ENCODE measurements at regions not wholly inside any gene's neighbourhood (a gene's known extent, or its start where the extent isn't known, plus 50 kb on each side); places are given as distances from the start of the nearest gene placed in this dataset.

DNA sequence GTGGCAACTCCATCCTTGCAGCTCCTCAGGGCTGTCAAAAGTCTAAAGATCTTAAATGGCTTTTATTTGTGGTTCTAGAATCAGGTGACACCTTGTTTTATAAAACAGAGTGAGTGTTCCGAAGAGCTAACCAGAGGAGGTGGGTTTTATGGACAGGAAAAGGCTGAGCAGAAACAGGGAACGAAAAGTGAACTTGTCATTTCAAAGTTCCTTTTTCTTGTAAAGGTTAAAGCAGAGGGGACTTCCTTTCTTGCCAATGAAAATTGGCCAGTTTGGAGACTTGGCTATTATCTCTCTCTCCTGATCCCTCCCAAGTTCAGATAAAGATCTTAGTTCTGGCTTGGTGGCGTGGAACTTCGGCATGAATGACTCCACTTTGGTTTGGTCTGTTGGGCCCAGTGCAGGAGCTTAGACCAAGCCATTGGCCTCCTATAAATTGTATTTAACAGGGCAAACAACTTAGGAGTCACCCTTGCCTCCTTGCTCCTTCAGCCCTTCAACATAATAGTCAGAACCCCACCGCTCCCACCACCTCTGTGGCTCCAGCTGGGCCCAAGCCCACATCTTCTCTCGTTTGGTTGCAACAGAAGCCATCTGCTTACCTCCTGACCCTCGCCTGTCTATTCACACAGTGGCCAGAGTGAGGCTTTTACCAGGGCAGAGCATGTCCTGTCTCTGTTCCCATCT lies 102.4 kb upstream of the THY1 start:
- ChIA-PET CTCF (no interaction called here), POLR2A (no interaction called here)

DNA sequence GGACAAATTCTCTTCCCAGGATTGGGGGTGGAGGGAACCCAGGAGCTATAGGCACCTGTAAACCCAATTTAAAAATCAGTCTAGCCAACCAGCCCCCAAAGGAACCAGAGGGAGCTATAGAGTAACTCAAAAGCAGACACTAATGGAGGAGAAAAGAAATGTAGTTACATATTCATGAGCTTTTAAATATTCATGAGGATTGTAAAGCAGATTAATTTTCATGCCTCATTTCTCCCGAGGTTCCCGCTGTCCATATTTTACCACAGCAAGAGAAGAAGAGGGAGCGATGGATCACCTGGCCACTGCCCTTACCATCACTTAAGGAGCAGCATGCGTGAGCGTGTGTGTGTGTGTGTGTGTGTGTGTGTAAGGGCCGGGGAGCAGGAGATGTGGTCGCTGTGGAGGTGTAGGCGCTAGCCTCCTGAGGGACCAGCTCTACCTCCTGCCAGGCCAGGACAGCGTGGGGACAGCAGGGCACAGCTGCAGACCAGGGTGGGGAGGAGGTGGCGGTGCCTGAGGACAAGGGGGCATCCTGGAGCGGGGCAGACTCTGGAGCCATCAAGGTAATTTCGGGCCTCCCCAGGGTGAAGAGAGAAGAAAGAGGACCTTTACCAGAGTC lies 100.7 kb upstream of the THY1 start:
- ChIA-PET POLR2A (no interaction called here), CTCF (no interaction called here)

DNA sequence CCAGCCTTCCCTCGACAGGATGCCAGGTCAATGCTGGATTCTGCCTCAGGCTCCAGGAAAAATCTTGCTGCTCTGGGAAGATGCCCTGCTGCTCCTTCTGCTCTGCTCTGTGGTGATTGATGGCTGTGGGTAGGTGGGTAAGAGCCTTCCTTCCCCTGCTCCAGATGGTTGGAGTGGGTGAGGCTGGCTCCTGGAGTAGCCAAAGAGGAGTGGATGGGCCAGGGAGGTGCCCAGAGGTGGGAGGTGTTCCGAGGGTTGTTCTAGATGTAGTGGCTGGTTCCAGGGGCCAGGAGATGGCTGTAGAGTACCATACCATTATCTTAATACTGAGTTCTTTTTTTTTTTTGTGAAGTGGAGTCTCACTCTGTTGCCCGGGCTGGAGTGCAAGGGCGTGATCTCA lies 99.6 kb upstream of the THY1 start:
- ChIA-PET POLR2A (no interaction called here), CTCF (no interaction called here)

DNA sequence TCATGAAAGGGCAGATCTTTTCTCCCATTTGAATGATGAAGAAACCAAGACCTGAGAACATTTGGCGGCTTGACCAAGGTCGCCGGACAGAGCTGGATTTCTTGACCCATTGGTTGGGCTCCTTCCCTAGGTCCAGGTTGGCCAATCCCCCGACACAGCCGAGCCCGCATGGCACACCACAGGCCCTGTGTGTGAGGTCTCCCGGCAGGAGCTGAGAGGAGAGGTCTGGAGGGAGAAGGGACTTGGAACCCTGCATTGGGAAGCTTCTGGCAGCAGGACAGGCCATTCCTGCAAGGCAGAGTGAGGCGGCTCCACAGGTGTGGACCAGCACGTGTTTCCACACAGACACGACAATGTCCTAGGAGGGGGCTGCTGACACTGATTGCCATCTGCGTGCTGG lies 98.6 kb upstream of the THY1 start:
- ChIA-PET CTCF (no interaction called here), POLR2A (no interaction called here)

DNA sequence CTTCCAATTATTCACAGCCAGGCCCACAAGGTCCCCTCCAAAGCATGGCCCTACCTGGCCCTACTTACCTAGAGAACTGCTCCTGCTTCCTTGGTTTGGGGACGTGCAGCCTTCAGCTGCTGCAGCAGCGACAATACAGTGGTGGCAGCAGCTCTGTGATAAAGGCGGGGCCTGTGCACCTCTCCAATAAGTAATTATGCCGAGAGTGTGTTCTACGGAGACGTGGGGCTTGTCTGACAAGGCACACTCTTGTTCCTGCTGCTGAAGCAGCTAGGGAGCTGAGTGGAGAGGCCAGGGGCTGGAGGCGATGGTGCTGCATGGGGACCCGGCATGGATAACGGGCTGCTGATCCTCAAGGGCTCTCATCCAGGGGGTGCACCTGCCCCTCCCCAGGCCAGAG lies 98.0 kb upstream of the THY1 start:
- ChIA-PET POLR2A (no interaction called here), CTCF (no interaction called here)

DNA sequence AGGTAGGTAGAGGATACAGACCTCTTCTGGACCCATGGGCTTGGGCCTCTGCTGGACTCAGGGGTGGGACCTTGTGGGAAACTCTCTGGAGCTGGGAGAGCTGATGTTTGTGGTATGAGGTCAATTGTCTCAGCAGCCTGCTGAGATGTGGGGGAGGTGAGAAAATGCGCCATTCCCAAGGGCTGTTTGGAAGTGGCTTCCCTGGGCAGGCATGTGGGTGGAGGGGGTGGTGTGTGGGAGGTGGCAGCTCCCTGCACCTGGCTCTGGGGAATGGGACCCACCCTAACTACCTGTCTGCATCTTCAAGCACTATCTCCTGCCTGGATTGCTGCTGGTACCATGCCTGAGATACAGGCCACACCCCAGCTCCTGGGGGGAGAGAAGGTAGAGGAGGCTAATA lies 97.4 kb upstream of the THY1 start:
- ChIA-PET CTCF (no interaction called here), POLR2A (no interaction called here)

DNA sequence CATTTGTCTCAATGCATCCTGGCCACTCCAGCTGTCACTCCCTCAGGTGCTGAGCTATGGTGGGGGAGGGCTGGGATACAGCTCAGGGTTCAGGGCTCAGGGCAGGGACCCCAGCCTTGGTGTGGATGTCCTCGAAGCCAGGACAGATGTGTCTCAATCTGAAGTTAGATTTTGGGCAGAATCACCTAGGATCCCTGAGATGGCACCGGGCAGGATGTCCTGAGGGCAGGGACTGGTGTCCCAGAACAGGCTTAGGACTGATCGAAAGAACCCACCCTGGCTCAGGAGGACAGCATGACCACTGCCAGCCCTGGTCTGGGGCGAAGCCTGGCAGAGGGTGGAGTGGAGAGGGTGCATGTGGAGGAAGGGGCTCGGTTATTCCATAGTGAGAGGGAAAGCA lies 96.8 kb upstream of the THY1 start:
- ChIA-PET POLR2A (no interaction called here), CTCF (no interaction called here)

DNA sequence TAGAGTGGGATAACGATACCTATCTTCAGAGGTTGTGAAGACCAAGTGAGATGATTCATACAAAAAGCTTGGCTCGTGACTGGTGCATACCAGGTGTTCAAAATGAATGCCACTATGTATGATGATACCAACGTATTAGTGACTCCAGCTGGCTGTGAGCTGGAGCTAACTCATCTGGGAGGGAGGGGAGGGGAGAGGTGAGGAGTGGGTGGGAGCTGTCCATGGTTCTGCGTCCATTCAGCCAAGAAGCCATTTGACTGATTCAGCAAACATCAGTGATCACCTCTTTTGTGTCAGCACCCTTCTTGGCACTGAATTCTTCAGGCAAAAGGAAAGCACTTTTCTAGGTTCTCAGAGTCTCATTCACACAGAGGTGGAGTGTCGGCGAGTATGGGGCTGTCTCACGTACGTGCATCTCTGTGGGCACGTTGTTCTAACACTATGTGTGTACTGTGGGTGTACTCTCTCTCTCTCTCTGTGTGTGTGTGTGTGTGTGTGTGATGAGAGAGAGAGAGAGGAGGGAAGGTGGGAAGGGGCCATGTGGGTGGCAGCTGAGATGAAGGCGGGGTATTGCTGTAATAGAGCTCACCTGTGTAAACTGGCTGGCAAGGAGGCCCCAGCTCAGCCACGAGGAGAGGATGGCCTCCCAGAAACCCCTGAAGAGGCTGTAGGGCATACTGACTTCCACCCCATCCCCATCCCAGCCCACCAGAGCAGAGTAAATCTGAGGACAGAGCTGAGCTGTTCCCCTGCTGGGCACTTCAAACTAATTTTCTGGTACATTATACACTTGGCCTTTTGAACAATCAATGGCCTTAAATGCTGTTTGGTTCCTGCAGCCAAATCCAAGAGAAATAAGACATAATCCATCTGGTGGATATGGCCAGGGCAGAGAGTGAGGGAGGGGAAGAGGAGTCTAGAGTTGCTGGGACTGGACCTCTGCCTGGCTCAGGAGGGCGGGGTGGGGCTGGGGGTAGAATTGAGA lies 96.1 kb upstream of the THY1 start:
- ChIA-PET CTCF (no interaction called here), POLR2A (no interaction called here)

DNA sequence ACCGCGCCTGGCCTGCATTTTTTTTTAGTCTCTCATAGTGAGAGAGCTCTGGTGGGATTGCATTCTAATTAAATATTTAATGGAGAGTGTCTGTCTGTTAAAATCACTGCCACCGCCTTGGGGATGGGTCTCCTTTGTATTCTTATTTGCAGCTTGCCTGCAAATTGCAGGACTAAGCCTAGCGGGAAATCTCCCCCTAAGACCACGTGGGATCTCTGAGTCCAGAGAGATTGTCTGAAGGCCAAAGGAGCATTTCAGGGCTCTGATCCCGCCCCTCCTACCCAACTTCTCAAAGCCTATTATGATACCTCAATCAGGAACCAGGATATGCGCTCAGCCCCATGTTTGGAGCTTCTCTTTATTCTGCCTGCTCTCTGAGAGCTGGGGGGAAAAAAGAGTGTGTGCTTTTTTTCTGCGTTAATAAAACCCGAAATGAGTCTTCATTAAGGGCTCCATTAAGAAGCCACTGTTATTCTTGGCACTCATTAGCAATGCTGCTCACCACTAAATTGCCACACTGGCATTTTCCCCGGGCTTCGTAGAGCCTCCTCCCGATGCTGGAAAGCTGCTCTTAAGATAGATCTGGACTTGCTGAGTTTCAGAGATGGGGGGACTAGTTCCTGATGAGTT lies 92.9 kb upstream of the THY1 start:
- POLR2A ChIA-PET, result no interaction called here
- CTCF ChIA-PET, result interaction anchor here (1.1 kb wide), 1 partner anchor 10 kb away, joined by 3 read pairs; no protein-coding TSS in a partner anchor

DNA sequence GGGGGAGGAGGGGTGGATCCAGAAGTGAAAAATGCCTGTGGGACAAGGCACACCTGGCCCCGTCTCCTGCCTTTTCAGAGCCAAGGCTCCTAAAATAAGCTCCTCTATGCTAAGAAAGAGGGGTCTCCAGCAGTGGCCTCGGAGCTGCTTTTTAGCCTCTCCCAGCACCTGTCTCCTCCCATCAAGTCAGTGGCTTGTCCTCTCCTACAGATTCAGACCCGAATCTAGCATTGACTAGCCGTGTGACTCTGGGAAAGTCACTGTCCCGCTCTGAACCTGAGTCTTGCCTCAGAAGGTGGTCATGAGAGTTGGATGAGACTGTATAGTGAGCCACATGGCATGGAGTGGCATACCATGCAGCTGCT lies 90.8 kb upstream of the THY1 start:
- ChIA-PET POLR2A (no interaction called here), CTCF (interaction anchor here (1.2 kb wide), 1 partner anchor 21 kb away, joined by 4 read pairs; no protein-coding TSS in a partner anchor)

DNA sequence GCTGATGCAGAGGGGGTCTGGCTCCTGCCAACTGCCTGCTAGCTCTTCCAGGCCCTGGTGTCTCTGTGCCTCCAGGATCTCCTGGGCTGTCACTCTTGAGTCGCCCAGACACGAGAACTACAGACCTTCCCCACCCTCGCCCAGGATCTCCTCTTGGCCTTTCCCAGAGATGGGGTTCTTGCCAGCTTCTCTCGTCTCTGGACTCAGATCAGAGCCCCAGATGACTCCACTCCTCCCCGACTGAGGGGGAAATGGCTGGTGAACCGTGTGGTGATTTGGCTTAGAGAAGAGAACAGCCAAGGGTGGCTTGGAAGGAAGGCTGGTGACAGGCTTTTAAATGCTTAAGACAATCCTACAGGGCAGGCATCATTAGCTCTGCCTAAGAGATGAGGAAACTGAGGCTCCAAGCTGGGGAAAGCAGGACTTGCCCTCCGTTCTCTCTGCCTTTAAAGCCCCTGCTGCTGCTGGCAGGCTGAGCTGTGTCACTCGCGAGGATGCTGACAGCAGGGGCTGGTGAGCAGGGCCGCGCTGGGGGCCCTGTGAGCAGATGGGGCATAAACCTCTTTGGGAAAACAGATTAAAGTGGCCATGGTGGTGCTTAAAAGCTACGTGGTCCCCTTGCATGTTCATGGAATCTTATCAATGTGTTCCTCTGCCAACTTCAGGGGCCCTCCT lies 90.3 kb upstream of the THY1 start:
- ChIA-PET POLR2A (no interaction called here), CTCF (interaction anchor here (1.2 kb wide), 1 partner anchor 21 kb away, joined by 4 read pairs; no protein-coding TSS in a partner anchor)

DNA sequence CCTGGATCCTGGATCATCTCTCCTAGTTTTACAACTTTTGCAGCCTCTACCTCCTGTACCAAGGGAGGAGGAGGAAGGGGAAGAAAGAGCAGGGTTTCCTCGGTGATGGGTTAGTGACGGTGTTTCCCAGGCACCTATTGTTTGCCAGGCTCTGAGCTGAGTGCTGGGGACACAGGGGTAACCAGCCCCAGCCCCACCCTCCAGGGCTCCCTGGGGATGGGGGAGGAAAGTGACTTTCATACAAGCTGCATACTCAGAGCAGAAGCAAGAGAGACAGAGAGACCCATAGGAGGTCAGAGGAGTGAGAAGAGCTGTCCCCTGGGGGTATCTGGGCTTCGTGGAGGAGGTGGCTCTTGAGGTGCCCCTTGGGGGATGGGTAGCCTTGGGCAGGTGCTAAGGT lies 89.4 kb upstream of the THY1 start:
- ChIA-PET POLR2A (no interaction called here), CTCF (no interaction called here)

DNA sequence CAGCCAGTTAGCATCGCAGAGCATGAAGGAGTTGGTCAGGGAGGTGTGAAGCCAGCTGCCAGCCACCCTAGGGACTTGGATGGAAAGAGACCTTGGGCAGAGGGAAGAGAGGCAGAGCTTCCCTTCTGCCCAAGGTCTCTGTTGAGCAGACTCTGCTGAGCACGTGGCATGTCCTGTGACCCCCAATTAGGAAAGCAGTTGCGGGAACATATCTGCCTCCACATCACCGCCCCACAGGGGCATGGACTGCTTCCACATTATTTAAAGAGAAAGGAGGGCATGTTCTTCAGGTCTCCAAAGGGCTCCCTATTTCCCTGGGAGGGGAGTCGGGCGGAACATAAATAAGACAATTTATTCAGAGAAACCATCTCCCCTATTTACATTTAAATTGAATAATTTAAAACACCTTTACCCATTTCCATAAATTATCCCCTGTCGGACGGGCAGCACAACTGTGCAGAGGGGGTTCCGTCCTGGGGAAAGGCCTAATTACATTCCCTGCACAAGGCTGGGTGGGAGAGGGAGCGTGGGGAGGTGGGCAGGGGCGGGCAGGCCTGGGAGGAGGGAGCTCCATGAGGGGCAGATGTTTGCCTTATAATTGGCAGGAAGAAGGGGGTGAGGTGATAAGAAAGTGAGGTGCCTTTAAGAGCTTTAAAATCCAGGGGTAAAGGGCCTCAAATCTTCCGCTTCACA lies 88.8 kb upstream of the THY1 start:
- ChIA-PET POLR2A (no interaction called here), CTCF (no interaction called here)

DNA sequence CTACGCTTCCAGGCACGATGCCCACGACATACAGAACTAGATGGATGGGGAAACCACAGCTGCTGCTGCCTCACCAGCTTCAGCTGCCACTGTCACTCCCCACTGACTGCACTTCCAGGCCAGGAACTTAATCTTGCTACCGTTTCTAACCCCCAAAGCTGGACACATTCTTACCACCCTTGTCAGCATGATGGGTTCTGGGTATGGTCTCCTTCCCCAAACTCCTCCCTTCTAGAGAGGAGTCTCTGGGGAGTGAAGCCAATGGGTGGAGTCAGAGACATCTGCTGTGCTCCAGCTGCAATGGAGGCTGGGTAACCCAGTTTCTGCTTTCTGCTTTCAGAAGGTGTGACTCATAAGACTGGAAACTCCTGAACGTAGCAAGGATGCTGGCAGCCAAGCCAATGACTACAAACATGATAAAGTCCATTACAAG lies 87.0 kb upstream of the THY1 start:
- ChIA-PET CTCF (no interaction called here), POLR2A (no interaction called here)

DNA sequence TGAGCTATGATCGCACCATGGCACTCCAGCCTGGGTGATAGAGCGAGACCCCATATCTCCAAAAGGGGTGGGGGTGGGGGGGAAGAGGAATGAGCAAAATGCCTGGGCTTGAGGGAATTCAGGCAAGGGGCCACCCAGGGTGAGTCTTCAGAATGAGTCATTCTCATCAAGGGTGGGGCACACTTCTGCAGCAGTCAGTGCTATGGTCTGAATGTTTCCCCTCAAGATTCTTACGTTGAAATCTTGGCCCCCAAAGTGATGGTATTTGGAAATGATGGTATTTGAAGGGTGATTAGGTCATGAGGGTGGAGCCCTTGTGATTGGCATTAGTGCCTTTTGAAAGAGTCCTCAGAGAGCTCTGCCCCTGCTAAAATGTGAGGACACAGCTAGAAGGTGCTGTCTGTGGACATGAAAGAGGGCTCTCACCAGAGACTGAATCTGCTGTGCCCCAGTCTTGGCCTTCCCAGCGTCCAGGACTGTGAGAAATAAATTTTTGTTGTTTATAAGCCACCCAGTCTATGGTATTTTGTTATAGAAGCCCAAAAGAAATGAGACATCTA lies 86.4 kb upstream of the THY1 start:
- ChIA-PET CTCF (no interaction called here), POLR2A (no interaction called here)

DNA sequence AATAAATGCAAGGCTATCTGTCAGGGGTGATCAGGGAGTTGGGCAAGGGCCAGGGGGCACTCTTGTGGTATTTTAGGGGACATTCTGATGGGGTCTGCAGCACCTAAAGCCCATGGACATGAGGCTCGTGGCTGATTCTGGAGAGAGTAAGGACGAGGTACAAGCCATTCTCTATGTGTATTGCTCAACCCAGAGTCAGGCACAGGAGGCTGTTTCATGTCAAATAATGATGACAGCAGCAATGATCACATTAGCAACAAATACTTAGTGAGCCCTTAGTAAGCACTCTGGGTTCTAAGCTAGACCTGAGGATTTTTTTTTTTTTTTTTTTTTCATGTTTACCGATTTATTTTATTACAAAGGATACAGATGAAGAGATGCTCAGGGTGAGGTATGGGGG lies 83.5 kb upstream of the THY1 start:
- ChIA-PET POLR2A (no interaction called here), CTCF (interaction anchor here (1.3 kb wide), 1 partner anchor 9 kb away, joined by 3 read pairs; no protein-coding TSS in a partner anchor)

DNA sequence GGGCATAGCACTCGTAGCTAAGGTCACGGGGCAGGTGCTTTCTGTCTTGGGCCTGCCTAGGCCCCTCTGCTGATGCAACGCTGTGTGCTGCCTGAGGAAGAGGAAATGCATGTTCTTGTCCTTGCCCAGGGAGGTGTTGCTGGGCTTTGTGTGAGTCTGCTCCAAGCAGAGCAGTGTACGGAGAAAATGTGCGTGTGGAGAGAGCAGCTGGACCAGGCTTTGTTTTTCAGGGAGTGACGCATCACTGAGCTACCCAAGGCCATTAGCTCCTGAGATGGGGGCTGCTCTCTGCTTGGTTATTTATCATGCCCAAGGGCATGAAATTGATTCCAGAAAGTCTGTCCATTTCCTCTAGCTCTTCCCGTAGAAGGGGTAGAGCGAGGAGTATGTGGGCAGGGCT lies 82.9 kb upstream of the THY1 start:
- ChIA-PET CTCF (interaction anchor here (1.3 kb wide), 1 partner anchor 9 kb away, joined by 3 read pairs; no protein-coding TSS in a partner anchor), POLR2A (no interaction called here)

DNA sequence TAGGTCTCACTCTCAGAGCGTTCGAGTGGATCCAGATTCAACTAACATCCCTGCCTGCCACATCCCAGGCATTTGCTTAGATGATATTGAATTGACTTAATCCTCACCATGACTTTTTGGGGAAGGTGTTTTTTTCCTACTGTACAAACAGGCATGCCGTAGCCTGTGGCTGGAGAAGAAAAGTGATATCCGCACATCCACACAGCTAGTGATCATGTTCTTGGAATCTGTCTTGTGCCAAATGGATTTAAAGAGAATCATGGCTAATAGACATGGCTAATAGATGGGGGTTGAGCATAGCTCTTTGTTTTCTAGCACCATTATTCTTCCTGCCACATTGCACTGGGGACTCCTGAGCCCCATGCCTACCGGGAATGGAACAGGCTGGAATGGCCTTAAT lies 82.1 kb upstream of the THY1 start:
- CTCF ChIA-PET, result no interaction called here
- POLR2A ChIA-PET, result no interaction called here

DNA sequence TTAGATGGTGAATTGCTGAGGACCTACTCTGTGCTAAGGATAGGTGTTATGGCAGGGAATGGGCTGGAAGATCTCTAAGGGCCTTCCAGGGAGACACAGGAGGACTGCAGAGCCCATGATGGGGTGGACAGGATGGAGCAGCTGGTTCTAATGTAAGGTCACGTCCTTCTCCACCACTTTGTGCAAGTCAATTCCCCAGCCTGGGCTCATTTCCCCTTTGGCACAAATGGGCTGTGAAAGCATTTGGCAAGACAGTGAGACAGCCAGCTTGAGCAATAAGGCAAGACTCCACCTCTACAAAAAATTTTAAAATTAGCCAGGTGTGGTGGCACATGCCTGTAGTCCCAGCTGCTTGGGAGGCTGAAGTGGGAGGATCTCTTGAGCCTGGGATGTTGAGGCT lies 81.4 kb upstream of the THY1 start:
- POLR2A ChIA-PET, result no interaction called here
- CTCF ChIA-PET, result no interaction called here
